ENCODE measurements at regions not wholly inside any gene's neighbourhood (a gene's known extent, or its start where the extent isn't known, plus 50 kb on each side); places are given as distances from the start of the nearest gene placed in this dataset.
"Not testable (repeated sequence)": the region's sequence is repeated elsewhere in the genome, so short reads cannot be mapped to it uniquely, and the experiment has no call there.

- Histone ChIP-seq H3K9me3 (ENCODE audit: control insufficient read depth, insufficient read depth, low read length) (no peaks in the 10 kb centered on the region; the same call in 1 of the 2 replicates), H3K27me3 (ENCODE audit: control insufficient read depth, insufficient read depth, low read length) (no peaks in the 10 kb centered on the region), H3K4me3 (ENCODE audit: low read depth, low read length) (no peak overlapping the region), H3K27ac (ENCODE audit: low read depth, low read length) (no peak overlapping the region)
- CTCF ChIA-PET, result no interaction called here
- POLR2A ChIA-PET, result no interaction called here
- TF ChIP-seq CTCF (IDR thresholded peaks at IDR 0.05; ENCODE audit: low read depth, low read length), result no peak
- no peak for DNase-seq (ENCODE audit: low read depth, low spot score)
Observed at GRCh38 chr2:131724019-131724418, 196.3 kb downstream of the CCDC74A start.

- DNase-seq (ENCODE audit: low read depth, low spot score); H3K4me3 ChIP-seq (ENCODE audit: low read depth, low read length); H3K27me3 ChIP-seq (ENCODE audit: control insufficient read depth, insufficient read depth, low read length); POLR2A ChIA-PET; H3K27ac ChIP-seq (ENCODE audit: low read depth, low read length); H3K9me3 ChIP-seq (ENCODE audit: control insufficient read depth, insufficient read depth, low read length); CTCF ChIA-PET: not testable (repeated sequence)
Observed at GRCh38 chr2:131728451-131728850, 200.8 kb downstream of the CCDC74A start.

GRCh38 chr2:131733530-131733929 lies 205.8 kb downstream of the CCDC74A start:
- DNase-seq (ENCODE audit: low read depth, low spot score); H3K27me3 ChIP-seq (ENCODE audit: control insufficient read depth, insufficient read depth, low read length); H3K9me3 ChIP-seq (ENCODE audit: control insufficient read depth, insufficient read depth, low read length); POLR2A ChIA-PET; H3K4me3 ChIP-seq (ENCODE audit: low read depth, low read length); H3K27ac ChIP-seq (ENCODE audit: low read depth, low read length); CTCF ChIA-PET: not testable (repeated sequence)

- H3K4me3 ChIP-seq (ENCODE audit: low read depth, low read length); CTCF ChIA-PET; POLR2A ChIA-PET; DNase-seq (ENCODE audit: low read depth, low spot score); H3K27me3 ChIP-seq (ENCODE audit: control insufficient read depth, insufficient read depth, low read length); H3K27ac ChIP-seq (ENCODE audit: low read depth, low read length); H3K9me3 ChIP-seq (ENCODE audit: control insufficient read depth, insufficient read depth, low read length): not testable (repeated sequence)
Observed at GRCh38 chr2:131736406-131736805, 208.7 kb downstream of the CCDC74A start.

GRCh38 chr2:131738533-131738932 lies 210.8 kb downstream of the CCDC74A start:
- DNase-seq (ENCODE audit: low read depth, low spot score); CTCF ChIA-PET; H3K4me3 ChIP-seq (ENCODE audit: low read depth, low read length); POLR2A ChIA-PET; H3K9me3 ChIP-seq (ENCODE audit: control insufficient read depth, insufficient read depth, low read length); H3K27ac ChIP-seq (ENCODE audit: low read depth, low read length); H3K27me3 ChIP-seq (ENCODE audit: control insufficient read depth, insufficient read depth, low read length): not testable (repeated sequence)

GRCh38 chr2:131738996-131739434 lies 211.3 kb downstream of the CCDC74A start:
- DNase-seq (ENCODE audit: low read depth, low spot score); H3K9me3 ChIP-seq (ENCODE audit: control insufficient read depth, insufficient read depth, low read length); H3K27me3 ChIP-seq (ENCODE audit: control insufficient read depth, insufficient read depth, low read length); H3K4me3 ChIP-seq (ENCODE audit: low read depth, low read length); CTCF ChIA-PET; H3K27ac ChIP-seq (ENCODE audit: low read depth, low read length); POLR2A ChIA-PET: not testable (repeated sequence)

GRCh38 chr2:131753640-131754561 lies 226.2 kb downstream of the CCDC74A start:
- Histone ChIP-seq H3K27ac (ENCODE audit: low read depth, low read length) (no peak overlapping the region), H3K9me3 (ENCODE audit: control insufficient read depth, insufficient read depth, low read length) (peaks cover 37% of the 10 kb centered on the region), H3K4me3 (ENCODE audit: low read depth, low read length) (no peak overlapping the region), H3K27me3 (ENCODE audit: control insufficient read depth, insufficient read depth, low read length) (no peaks in the 10 kb centered on the region)
- no peak for DNase-seq (ENCODE audit: low read depth, low spot score)
- CTCF ChIA-PET, result no interaction called here
- TF ChIP-seq CTCF (IDR thresholded peaks at IDR 0.05; ENCODE audit: low read depth, low read length), result no peak
- POLR2A ChIA-PET, result no interaction called here
